Prostate gland (tissue), 2 donors: ENCODE measurements at regions not wholly inside any gene's neighbourhood (a gene's known extent, or its start where the extent isn't known, plus 50 kb on each side); places are given as distances from the start of the nearest gene placed in this dataset.
A peak's percentile ranks its signal among the peaks of the same experiment; 100 is the strongest.

Experiments used
- DNase-seq: peaks from one replicate; pipeline ENCODE4 v3.0.0-alpha.2; 2019; ENCODE audit warnings: low spot score
- H3K27ac ChIP-seq, 2 donors: fragments of 200-600 bp; sonication (generic); 2 replicates each; pipeline ENCODE4 v1.5.1; 2017 to 2019
- H3K27me3 ChIP-seq: fragments of 200-600 bp; sonication (generic); replicated peaks from 2 replicates; pipeline ENCODE4 v1.5.1; 2019; ENCODE audit not compliant: insufficient read depth
- H3K36me3 ChIP-seq, 2 donors: fragments of 200-600 bp; sonication (generic); 1 replicate in 1 of 2; 2 replicates in 1 of 2; pipeline versions ENCODE4 v1.5.1 to v1.8.1; 2017 to 2019
- H3K4me1 ChIP-seq: fragments of 200-600 bp; sonication (generic); replicated peaks from 2 replicates; pipeline ENCODE4 v1.5.1; 2019
- H3K4me3 ChIP-seq, 2 donors: fragments of 200-600 bp; sonication (generic); 2 replicates each; pipeline ENCODE4 v1.5.1; 2017 to 2019
- H3K9me3 ChIP-seq: fragments of 200-600 bp; sonication (generic); 2 replicates; pipeline ENCODE4 v1.5.1; 2017
- POLR2A ChIP-seq: fragments of 450-650 bp; IDR thresholded peaks from one replicate; pipeline ENCODE4 v1.6.1; 2016; ENCODE audit warnings: antibody characterized with exemption, mild to moderate bottlenecking
- POLR2AphosphoS5 ChIP-seq: sonication (generic); formaldehyde crosslinking; IDR thresholded peaks from one replicate; pipeline ENCODE4 v1.6.1; 2017; ENCODE audit warnings: antibody characterized with exemption
- WGBS: methylation state at CpG from one replicate; pipeline ENCODE4 v1.1.5; 2018; 5-methylcytosine and 5-hydroxymethylcytosine counted together
- intact Hi-C: fragments of 100-400 bp; cut with DNase I; formaldehyde crosslinking; loops from one replicate; pipeline ENCODE4 v1.14.2; 2022
- TF ChIP-seq, protein P1 (sequence below), 4 experiments: fragments of 200-600 bp in 2 of 4; fragments of 450-650 bp in 2 of 4; sonication (generic) in 2 of 4; IDR thresholded peaks; 1 replicate in 3 of 4; 2 replicates in 1 of 4; pipeline ENCODE4 v1.5.1; 2016 to 2019; ENCODE audit warnings: antibody characterized with exemption in 4 of 4, mild to moderate bottlenecking in 2 of 4, moderate library complexity in 2 of 4

DNA sequence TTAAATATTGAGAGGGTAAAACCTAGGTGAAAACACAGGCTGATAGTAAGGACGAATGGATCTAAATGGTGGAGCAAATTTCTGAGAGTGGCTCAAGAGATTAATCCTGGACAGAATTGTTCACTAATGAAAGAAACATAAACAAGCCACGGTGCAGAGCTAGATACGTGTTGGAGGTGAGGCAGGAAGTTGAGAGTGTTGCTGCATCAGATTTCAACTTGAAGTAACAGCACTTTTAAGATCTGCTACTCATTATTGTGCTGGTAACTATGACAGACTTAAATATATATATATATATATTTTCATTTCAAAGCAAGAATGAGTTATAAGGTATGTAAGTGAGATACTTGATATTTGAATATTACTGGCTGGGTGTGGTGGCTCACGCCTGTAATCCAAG, 64.9 kb downstream of the PTGS2 start:
- H3K27me3 ChIP-seq: no peaks in the 10 kb centered on the region
- no peak for DNase-seq
- H3K4me1 ChIP-seq: no peaks in the 10 kb centered on the region
- H3K4me3 ChIP-seq: no peak overlapping the region
- intact Hi-C loops: no loop called here
- no peak overlapping the region for H3K27ac ChIP-seq
- 62% methylated on average over 4 of the region's 4 CpGs for WGBS
- no peaks in the 10 kb centered on the region for H3K36me3 ChIP-seq
- H3K9me3 ChIP-seq: no peaks in the 10 kb centered on the region
- TF ChIP-seq POLR2A (no peak), POLR2AphosphoS5 (no peak)
- TF ChIP-seq, protein P1, sequence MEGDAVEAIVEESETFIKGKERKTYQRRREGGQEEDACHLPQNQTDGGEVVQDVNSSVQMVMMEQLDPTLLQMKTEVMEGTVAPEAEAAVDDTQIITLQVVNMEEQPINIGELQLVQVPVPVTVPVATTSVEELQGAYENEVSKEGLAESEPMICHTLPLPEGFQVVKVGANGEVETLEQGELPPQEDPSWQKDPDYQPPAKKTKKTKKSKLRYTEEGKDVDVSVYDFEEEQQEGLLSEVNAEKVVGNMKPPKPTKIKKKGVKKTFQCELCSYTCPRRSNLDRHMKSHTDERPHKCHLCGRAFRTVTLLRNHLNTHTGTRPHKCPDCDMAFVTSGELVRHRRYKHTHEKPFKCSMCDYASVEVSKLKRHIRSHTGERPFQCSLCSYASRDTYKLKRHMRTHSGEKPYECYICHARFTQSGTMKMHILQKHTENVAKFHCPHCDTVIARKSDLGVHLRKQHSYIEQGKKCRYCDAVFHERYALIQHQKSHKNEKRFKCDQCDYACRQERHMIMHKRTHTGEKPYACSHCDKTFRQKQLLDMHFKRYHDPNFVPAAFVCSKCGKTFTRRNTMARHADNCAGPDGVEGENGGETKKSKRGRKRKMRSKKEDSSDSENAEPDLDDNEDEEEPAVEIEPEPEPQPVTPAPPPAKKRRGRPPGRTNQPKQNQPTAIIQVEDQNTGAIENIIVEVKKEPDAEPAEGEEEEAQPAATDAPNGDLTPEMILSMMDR (IDR thresholded peaks at IDR 0.05): no peak

- Histone ChIP-seq H3K4me3 (no peak overlapping the region), H3K27ac (no peak overlapping the region), H3K36me3 (no peaks in the 10 kb centered on the region), H3K9me3 (no peaks in the 10 kb centered on the region), H3K4me1 (no peaks in the 10 kb centered on the region), H3K27me3 (no peaks in the 10 kb centered on the region)
- no peak for TF ChIP-seq POLR2A
- TF ChIP-seq, protein P1 (IDR thresholded peaks at IDR 0.05): no peak
- no peak for TF ChIP-seq POLR2AphosphoS5
- intact Hi-C loops: no loop called here
- WGBS: 97% methylated on average over 3 of the region's 3 CpGs
- DNase-seq: no peak
Observed at GRCh38 chr1:186611156-186611555, 69.1 kb downstream of the PTGS2 start.

- H3K4me3 ChIP-seq: no peak overlapping the region
- no peaks in the 10 kb centered on the region for H3K27me3 ChIP-seq
- no peak for DNase-seq
- no peaks in the 10 kb centered on the region for H3K9me3 ChIP-seq
- no peak for TF ChIP-seq POLR2AphosphoS5
- TF ChIP-seq, protein P1 (IDR thresholded peaks at IDR 0.05): no peak
- TF ChIP-seq POLR2A: no peak
- H3K4me1 ChIP-seq: no peaks in the 10 kb centered on the region
- intact Hi-C loops: loop anchor here (5.0 kb wide), 1 partner anchor 378 kb away; no protein-coding TSS in a partner anchor
- no peak overlapping the region for H3K27ac ChIP-seq
- H3K36me3 ChIP-seq: no peaks in the 10 kb centered on the region
Observed at GRCh38 chr1:186609183-186609582, 71.0 kb downstream of the PTGS2 start.

DNA sequence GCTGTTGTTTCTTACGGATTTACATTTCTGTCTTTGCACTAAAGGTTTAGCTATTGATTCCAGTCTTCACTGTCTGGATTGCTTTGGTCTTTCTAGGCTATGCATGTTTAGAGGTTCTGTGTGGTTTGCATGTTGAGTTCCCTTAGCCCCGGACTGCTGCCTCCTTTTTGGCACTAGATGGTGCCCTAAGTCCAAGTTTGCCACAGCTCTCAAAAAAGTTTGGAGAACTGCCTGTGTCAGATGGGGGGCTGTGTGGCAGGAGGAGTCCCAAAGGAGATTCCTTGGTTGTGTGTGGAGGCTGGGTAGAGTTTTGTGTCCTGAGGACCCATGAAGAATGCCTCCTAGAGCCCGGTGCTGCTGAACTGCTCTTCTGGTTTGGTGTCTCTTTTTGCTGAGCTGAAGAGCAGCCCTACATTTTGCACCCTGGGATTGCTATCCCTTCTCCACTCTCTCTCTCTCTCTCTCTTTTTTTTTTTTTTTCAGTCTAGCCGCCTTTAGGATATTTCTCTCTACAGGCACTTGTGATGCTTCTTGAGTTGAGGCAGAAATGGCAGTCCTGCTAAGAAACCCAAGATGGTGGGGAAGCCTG, 74.4 kb downstream of the PTGS2 start:
- no peaks in the 10 kb centered on the region for H3K9me3 ChIP-seq
- TF ChIP-seq, protein P1 (IDR thresholded peaks at IDR 0.05): peak in 2 of 4 experiments; percentile 50 to 55
- no peak for TF ChIP-seq POLR2AphosphoS5
- H3K27ac ChIP-seq: no peak overlapping the region
- DNase-seq: no peak
- H3K36me3 ChIP-seq: no peaks in the 10 kb centered on the region
- H3K4me1 ChIP-seq: no peaks in the 10 kb centered on the region
- intact Hi-C loops: loop anchor here (5.0 kb wide), 1 partner anchor 381 kb away; no protein-coding TSS in a partner anchor
- 44% methylated on average over 4 of the region's 4 CpGs for WGBS
- no peaks in the 10 kb centered on the region for H3K27me3 ChIP-seq
- no peak overlapping the region for H3K4me3 ChIP-seq

GRCh38 chr1:186595969-186596368, 84.3 kb downstream of the PTGS2 start:
- DNase-seq: no peak
- Histone ChIP-seq H3K27ac (no peak overlapping the region), H3K4me1 (no peaks in the 10 kb centered on the region), H3K4me3 (no peak overlapping the region), H3K9me3 (no peaks in the 10 kb centered on the region), H3K27me3 (no peaks in the 10 kb centered on the region), H3K36me3 (no peaks in the 10 kb centered on the region)
- WGBS: 65% methylated on average over 3 of the region's 3 CpGs
- no peak for TF ChIP-seq POLR2A
- TF ChIP-seq POLR2AphosphoS5: no peak
- TF ChIP-seq, protein P1 (IDR thresholded peaks at IDR 0.05): no peak
- intact Hi-C loops: no loop called here
